Body of pancreas (tissue), 4 donors: ENCODE measurements at regions not wholly inside any gene's neighbourhood (a gene's known extent, or its start where the extent isn't known, plus 50 kb on each side); places are given as distances from the start of the nearest gene placed in this dataset.
"Not testable (repeated sequence)": the region's sequence is repeated elsewhere in the genome, so short reads cannot be mapped to it uniquely, and the experiment has no call there.

Experiments
- ATAC-seq: fragments of 150-250 bp; one replicate; pipeline ENCODE4 v1.9.1; 2016
- DNase-seq, 4 donors: peaks; one replicate each; pipeline ENCODE4 v3.0.0-alpha.2; 2019
- H3K27ac ChIP-seq, 4 donors: fragments of 200-600 bp; sonication (generic); 1 replicate in 3 of 4; 2 replicates in 1 of 4; pipeline versions ENCODE4 v1.5.1 to v1.6.1; 2016 to 2019; ENCODE audit warnings: mild to moderate bottlenecking in 1 of 4, mixed read lengths in 1 of 4, moderate library complexity in 1 of 4
- H3K27me3 ChIP-seq, 2 donors: fragments of 200-600 bp; sonication (generic); one replicate each; pipeline ENCODE4 v1.6.0; 2016; ENCODE audit warnings: mild to moderate bottlenecking in 1 of 2
- H3K36me3 ChIP-seq, 2 donors: fragments of 200-600 bp; sonication (generic); replicated peaks in 1 of 2; 2 replicates each; pipeline ENCODE4 v1.5.1; 2016; ENCODE audit warnings: low read depth in 2 of 2; ENCODE audit not compliant: insufficient read depth in 1 of 2
- H3K4me1 ChIP-seq: fragments of 200-600 bp; sonication (generic); one replicate; pipeline ENCODE4 v1.6.0; 2016
- H3K4me3 ChIP-seq, 2 donors: fragments of 200-600 bp; sonication (generic); 1 replicate in 1 of 2; 2 replicates in 1 of 2; pipeline ENCODE4 v1.5.1; 2016 to 2019
- H3K9me3 ChIP-seq, 3 donors: fragments of 200-600 bp; sonication (generic); 1 replicate in 2 of 3; 2 replicates in 1 of 3; pipeline ENCODE4 v1.5.1; 2016
- POLR2A ChIP-seq, 3 donors: fragments of 450-650 bp; IDR thresholded peaks; one replicate each; pipeline ENCODE4 v1.6.1; 2016; ENCODE audit warnings: antibody characterized with exemption in 3 of 3, mild to moderate bottlenecking in 2 of 3
- WGBS, 2 donors: methylation state at CpG; one replicate each; pipeline ENCODE4 v1.1.5; 2017; 5-methylcytosine and 5-hydroxymethylcytosine counted together
- intact Hi-C: fragments of 100-400 bp; cut with DNase I; formaldehyde crosslinking; loops from one replicate; pipeline ENCODE4 v1.15.1; 2023
- TF ChIP-seq, protein P1 (sequence below), 7 experiments: fragments of 450-650 bp in 4 of 7; fragments of 200-600 bp in 3 of 7; sonication (generic) in 3 of 7; IDR thresholded peaks; one replicate each; pipeline ENCODE4 v1.5.1; 2016 to 2019; ENCODE audit warnings: antibody characterized with exemption in 7 of 7

DNA sequence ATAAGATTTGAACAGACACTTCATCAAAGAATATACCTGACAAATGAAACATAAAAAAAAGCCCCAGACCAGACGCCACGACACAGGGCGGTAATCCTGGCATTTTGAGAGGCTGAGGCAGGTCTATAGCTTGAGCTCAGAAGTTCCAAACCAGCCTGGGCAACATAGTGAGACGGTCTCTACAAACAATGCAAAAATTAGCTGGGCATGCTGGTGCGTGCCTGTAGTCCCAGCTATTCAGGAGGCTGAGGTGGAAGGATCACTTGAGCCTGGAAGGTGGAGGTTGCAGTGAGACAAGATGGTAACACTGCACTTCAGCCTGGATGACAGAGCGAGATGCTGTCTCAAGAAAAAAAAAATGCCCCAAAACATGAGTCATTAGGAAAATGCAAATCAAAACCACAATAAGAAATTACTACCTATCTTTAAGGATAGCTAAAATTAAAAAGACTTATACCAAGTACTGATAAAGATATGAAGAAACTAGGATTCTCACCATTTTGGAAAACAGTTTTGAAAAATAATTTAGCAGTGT is 91.7 kb upstream of the GRAMD1B start:
- no peaks in the 10 kb centered on the region for H3K9me3 ChIP-seq
- 65 to 76% methylated on average over 6 of the region's 6 CpGs for WGBS, 2 donors
- no peaks in the 10 kb centered on the region for H3K36me3 ChIP-seq
- ATAC-seq = no peak
- no peak for DNase-seq
- no peaks in the 10 kb centered on the region for H3K4me1 ChIP-seq
- intact Hi-C loops = no loop called here
- no peaks in the 10 kb centered on the region for H3K27me3 ChIP-seq
- H3K27ac ChIP-seq = no peak overlapping the region
- no peak for TF ChIP-seq POLR2A (IDR thresholded peaks at IDR 0.05)
- TF ChIP-seq, protein P1, sequence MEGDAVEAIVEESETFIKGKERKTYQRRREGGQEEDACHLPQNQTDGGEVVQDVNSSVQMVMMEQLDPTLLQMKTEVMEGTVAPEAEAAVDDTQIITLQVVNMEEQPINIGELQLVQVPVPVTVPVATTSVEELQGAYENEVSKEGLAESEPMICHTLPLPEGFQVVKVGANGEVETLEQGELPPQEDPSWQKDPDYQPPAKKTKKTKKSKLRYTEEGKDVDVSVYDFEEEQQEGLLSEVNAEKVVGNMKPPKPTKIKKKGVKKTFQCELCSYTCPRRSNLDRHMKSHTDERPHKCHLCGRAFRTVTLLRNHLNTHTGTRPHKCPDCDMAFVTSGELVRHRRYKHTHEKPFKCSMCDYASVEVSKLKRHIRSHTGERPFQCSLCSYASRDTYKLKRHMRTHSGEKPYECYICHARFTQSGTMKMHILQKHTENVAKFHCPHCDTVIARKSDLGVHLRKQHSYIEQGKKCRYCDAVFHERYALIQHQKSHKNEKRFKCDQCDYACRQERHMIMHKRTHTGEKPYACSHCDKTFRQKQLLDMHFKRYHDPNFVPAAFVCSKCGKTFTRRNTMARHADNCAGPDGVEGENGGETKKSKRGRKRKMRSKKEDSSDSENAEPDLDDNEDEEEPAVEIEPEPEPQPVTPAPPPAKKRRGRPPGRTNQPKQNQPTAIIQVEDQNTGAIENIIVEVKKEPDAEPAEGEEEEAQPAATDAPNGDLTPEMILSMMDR (IDR thresholded peaks at IDR 0.05) = no peak
- H3K4me3 ChIP-seq = no peak overlapping the region

DNA sequence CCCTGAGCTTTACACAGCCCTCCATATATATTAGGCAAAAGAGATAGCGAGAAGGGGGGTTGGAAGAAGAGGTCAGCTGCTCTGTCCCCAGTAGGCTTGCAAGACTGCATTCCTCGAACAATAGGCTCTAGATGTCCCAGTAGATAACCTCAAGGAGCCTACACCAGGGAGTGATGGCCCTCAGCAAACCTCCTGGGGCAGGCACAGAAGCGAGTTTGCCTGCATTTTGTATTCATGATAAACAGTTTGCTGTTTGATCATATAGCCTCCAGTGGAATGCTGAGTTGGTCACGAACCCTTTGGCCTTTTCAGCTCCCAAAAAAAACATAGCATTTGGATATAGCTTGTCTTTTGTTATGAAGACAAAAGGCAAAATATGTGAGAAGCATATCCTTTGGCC is 95.1 kb upstream of the GRAMD1B start:
- Histone ChIP-seq H3K9me3 (no peaks in the 10 kb centered on the region), H3K4me3 (no peak overlapping the region), H3K36me3 (no peaks in the 10 kb centered on the region), H3K27me3 (no peaks in the 10 kb centered on the region), H3K27ac (no peak overlapping the region), H3K4me1 (no peaks in the 10 kb centered on the region)
- WGBS, 2 donors = 64 to 69% methylated on average over 4 of the region's 4 CpGs
- ATAC-seq = no peak
- intact Hi-C loops = no loop called here
- no peak for DNase-seq
- TF ChIP-seq, protein P1 (IDR thresholded peaks at IDR 0.05) = no peak
- no peak for TF ChIP-seq POLR2A (IDR thresholded peaks at IDR 0.05)

GRCh38 chr11:123332577-123332976 is 97.5 kb upstream of the GRAMD1B start:
- ATAC-seq, H3K4me1 ChIP-seq, H3K36me3 ChIP-seq, H3K27ac ChIP-seq, H3K4me3 ChIP-seq, DNase-seq, H3K9me3 ChIP-seq, intact Hi-C loops, H3K27me3 ChIP-seq: not testable (repeated sequence)
- WGBS, 2 donors = 90 to 96% methylated on average over 1 of the region's 1 CpG

DNA sequence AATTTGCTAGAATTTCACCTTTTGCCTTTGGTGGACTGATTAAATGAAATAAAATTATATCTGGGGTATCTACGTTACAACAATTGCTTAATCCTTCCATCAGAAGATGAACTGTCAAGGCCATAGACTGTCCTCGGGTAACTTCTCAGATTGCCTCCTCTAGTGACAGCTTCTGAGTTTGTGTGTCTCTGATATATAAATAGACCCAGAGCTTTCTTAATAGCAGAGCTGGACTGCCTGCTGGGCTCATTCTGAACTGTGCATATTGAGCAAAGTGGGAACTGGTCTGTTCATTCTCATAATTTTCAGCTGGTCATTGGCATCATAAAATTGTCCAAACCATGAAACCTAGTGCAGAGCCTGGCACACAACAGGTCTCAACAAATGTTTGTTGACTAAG is 99.1 kb upstream of the GRAMD1B start:
- WGBS, 2 donors = 64% methylated on average over 2 of the region's 2 CpGs
- TF ChIP-seq POLR2A (IDR thresholded peaks at IDR 0.05) = no peak
- TF ChIP-seq, protein P1 (IDR thresholded peaks at IDR 0.05) = no peak
- no peak overlapping the region for H3K27ac ChIP-seq

DNA sequence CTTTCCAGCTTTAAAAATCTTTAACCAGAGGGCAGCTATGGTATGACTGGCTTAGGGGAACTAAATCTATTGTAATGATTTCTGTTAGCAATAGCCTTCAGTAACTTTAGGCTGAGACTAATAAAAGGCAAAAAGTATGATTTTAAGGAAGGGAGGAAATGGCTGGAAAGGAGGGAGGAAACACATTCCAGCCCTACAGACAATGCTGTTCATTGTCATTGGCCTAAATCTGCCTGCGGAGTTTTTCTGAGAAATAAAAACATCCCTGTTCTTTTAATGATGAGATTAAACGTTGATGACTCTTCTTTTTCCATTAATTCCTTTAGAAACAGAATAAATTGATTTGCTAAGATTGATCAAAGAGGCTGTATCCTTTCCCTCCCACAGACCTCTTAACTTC is 99.6 kb upstream of the GRAMD1B start:
- Histone ChIP-seq H3K9me3 (no peaks in the 10 kb centered on the region), H3K27ac (no peak overlapping the region), H3K4me1 (no peaks in the 10 kb centered on the region), H3K36me3 (no peaks in the 10 kb centered on the region), H3K4me3 (no peak overlapping the region), H3K27me3 (peaks cover 0 to under 1% of the 10 kb centered on the region in 2 donors)
- ATAC-seq (no peak), DNase-seq (no peak)
- TF ChIP-seq, protein P1 (IDR thresholded peaks at IDR 0.05) = no peak
- no peak for TF ChIP-seq POLR2A (IDR thresholded peaks at IDR 0.05)
- 41 to 54% methylated on average over 2 of the region's 2 CpGs for WGBS, 2 donors
- intact Hi-C loops = no loop called here

More for the DNA sequence above, 99.1 kb upstream of the GRAMD1B start:
- no peak for ATAC-seq
- no peaks in the 10 kb centered on the region for H3K36me3 ChIP-seq
- intact Hi-C loops = no loop called here
- no peaks in the 10 kb centered on the region for H3K4me1 ChIP-seq
- H3K4me3 ChIP-seq = no peak overlapping the region
- H3K27me3 ChIP-seq = no peaks in the 10 kb centered on the region
- no peak for DNase-seq
- H3K9me3 ChIP-seq = no peaks in the 10 kb centered on the region
